M059J (cell line): ENCODE measurements at regions not wholly inside any gene's neighbourhood (a gene's known extent, or its start where the extent isn't known, plus 50 kb on each side); places are given as distances from the start of the nearest gene placed in this dataset.

Source experiments
- DNase-seq: peaks from one replicate; pipeline ENCODE4 v3.0.0-alpha.2; 2012; ENCODE audit warnings: low read depth

- peak; percentile 81 for DNase-seq
Measured at GRCh38 chr2:204325468-204325867, 219.8 kb upstream of the PARD3B start.

DNA sequence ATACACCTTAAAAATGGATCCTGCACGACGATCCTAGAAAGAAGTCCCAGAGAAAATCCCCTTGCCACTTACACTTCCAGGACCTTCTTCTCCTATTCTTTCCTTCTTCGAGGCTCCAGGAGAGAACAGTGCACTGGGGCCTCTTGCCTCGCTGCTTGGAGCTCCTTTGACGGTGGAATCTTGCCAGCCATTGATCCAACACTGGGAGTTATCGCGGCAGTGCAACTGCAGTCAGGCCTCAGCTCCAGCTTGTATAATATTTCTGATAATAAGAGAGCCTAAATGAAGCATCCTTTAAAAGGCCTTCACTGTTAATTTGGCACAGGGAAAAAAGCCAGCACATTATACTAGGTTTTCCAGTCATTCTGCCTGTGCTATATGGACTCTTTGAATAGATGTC is 216.9 kb upstream of the PARD3B start:
- no peak for DNase-seq

GRCh38 chr2:204329016-204329415 is 216.3 kb upstream of the PARD3B start:
- DNase-seq, result no peak

- DNase-seq, result no peak
Measured at GRCh38 chr2:204329532-204329931, 215.7 kb upstream of the PARD3B start.

DNA sequence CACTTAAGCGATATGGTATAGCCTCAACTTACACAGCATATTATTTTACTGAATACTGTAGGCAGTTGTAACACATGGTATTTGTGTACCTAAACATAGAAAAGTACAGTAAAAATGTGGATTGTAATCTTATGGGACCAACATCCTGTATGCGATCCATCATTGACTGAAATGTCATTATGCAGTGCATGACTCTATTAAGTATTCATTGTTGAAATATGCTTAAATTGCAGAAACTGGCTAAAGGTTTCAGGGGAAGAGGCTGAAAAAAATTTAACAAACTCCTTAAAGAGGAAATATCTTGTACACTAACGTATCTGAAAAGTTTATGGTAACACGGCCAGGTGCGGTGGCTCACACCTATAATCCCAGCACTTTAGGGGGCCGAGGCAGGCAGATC is 214.1 kb upstream of the PARD3B start:
- no peak for DNase-seq

DNA sequence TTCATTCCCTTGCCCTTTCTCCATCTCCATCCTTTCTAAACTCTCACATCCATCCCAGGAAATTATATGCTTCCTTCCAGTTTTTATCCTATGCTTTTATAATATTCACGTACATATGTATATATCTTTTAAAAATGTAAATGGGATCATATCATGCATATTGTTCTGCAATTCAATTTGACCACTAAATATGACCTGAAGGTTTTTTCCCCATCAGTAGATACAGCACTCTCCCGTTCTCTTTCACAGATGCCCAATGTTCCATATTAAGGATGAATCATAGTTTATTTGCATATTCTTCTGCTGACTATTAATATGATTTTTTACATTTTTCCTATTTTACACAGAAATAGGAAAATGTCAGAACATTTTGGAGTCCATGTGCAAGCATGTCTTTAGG is 213.3 kb upstream of the PARD3B start:
- no peak for DNase-seq

- no peak for DNase-seq
Measured at GRCh38 chr2:204332706-204333105, 212.6 kb upstream of the PARD3B start.

- no peak for DNase-seq
Measured at GRCh38 chr2:204333861-204334260, 211.4 kb upstream of the PARD3B start.

- DNase-seq, result no peak
Measured at GRCh38 chr2:204335451-204336058, 209.7 kb upstream of the PARD3B start.

- DNase-seq, result no peak
Measured at GRCh38 chr2:204336153-204336744, 209.0 kb upstream of the PARD3B start.

DNA sequence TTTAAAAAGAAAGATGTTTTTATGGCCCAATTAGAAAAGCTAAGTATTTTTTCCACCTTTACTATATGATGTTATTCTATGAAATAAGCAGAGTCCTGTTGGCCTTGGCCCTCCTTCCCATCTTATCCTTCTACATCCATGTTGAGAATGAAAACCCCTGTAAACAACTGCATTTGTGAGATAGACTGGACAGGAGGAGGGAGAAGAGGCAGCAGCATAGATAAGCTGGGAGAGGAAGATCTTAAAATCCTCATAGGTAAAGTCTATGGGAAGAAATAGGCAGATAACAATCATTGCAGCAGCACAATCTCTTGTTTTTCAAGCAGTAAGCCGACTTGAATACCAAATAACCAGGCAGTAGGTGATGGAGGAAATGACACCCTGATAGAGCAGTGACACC is 207.6 kb upstream of the PARD3B start:
- DNase-seq, result no peak

- DNase-seq, result no peak
Measured at GRCh38 chr2:204339212-204339715, 206.0 kb upstream of the PARD3B start.

DNA sequence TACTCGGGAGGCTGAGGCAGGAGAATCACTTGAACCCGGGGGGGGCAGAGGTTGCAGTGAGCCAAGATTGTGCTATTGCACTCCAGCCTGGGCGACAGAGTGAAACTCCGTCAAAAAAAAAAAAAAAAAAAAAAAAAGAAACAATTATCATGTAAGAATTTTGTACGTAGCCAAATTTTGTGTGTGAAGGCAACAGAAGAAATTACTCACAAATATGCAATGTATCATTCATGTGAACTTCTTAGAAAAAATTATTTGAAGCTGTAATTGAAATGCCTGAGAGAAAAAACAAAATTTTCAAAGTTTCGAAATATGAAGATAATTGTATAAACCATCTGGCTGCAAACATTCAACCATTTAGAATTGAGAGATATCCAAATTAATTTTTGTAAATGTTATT is 204.8 kb upstream of the PARD3B start:
- no peak for DNase-seq

GRCh38 chr2:204341887-204342276 is 203.4 kb upstream of the PARD3B start:
- no peak for DNase-seq

GRCh38 chr2:204343685-204344084 is 201.6 kb upstream of the PARD3B start:
- no peak for DNase-seq

- no peak for DNase-seq
Measured at GRCh38 chr2:204344119-204344518, 201.2 kb upstream of the PARD3B start.

DNA sequence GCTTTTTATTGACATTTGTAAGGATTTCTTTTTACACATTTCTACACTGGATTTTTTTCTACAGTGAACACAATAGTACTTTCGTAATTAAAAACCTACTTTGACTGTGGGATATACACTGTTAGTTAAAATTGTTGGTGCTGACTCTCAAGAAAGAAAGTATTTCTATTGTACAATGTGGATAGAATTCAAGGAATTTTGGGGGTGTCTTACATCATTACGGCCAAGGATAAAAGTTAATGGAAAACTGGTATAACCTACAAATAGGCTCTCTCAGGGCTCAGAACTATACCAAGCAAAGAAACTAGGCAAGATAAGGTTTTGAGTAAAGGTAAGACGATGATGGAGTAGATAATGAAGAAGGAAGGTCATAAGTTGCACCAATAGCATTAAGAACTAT is 198.4 kb upstream of the PARD3B start:
- DNase-seq, result no peak

DNA sequence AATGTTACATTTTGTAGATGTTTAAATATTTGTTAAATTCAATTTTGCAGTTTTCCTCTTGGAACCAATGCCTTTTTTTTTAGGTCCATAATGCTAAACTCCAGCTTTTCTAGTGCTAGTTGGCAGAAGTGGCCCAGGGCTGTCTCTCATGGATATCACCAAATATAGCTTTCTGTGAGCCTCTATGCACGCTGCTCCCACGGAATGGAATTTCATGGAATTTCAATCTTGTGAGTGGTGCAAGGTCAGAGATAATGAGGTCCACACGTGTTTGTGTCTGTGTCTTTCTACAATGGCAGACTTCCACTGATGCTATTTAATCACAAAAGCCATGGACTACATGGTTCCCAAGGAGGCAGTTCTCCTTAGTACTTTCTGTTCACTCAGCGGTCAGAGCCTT is 191.5 kb upstream of the PARD3B start:
- no peak for DNase-seq

GRCh38 chr2:204354442-204354856 is 190.8 kb upstream of the PARD3B start:
- DNase-seq, result no peak

GRCh38 chr2:204355688-204356087 is 189.6 kb upstream of the PARD3B start:
- no peak for DNase-seq

- DNase-seq, result no peak
Measured at GRCh38 chr2:204356151-204356641, 189.1 kb upstream of the PARD3B start.

GRCh38 chr2:204357286-204357685 is 188.0 kb upstream of the PARD3B start:
- no peak for DNase-seq

DNA sequence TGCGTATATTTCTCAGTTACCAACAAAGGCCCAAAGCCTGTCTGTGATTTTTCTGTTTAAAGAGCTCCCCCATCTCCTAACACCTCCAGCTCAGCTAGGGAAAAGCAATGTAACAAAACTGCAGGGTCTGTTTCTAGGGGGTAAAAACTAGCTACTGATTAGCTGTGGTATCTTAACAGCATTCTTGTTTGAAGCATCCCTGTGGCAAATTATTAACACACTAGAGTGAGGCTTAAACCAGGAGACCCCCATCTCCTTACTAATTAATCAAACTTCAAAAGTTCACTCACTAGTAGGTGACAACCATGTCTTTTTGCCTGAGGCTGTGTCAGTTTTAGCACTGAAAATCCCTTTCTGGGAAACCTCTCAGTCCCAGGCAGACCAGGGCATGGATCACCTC is 186.2 kb upstream of the PARD3B start:
- no peak for DNase-seq
